Activated gamma-delta T cell treated with anti-CD3 and anti-CD28 coated beads, Interleukin-2, amount 50 U/mL, for 16 hours (primary cell): ENCODE measurements at regions not wholly inside any gene's neighbourhood (a gene's known extent, or its start where the extent isn't known, plus 50 kb on each side); places are given as distances from the start of the nearest gene placed in this dataset.
"Not testable (repeated sequence)": the region's sequence is repeated elsewhere in the genome, so short reads cannot be mapped to it uniquely, and the experiment has no call there.

Experiments used
- DNase-seq: peaks from one replicate; pipeline ENCODE4 v3.0.0-alpha.2; 2020; ENCODE audit warnings: low read depth

- DNase-seq, result no peak
These were observed 450.9 kb upstream of the MKI67 start for GRCh38 chr10:128576943-128577670.

- DNase-seq, result no peak
These were observed 451.9 kb upstream of the MKI67 start for GRCh38 chr10:128577958-128578750.

- DNase-seq, result no peak
These were observed 452.5 kb upstream of the MKI67 start for GRCh38 chr10:128578766-128579165.

GRCh38 chr10:128579280-128579865, 453.1 kb upstream of the MKI67 start:
- no peak for DNase-seq

GRCh38 chr10:128579901-128580300, 453.7 kb upstream of the MKI67 start:
- DNase-seq, result no peak

- not testable (repeated sequence) for DNase-seq
These were observed 456.9 kb upstream of the MKI67 start for GRCh38 chr10:128583125-128583524.

- DNase-seq, result not testable (repeated sequence)
These were observed 460.4 kb upstream of the MKI67 start for GRCh38 chr10:128586599-128586998.

- no peak for DNase-seq
These were observed 461.5 kb upstream of the MKI67 start for GRCh38 chr10:128587689-128588088.

- no peak for DNase-seq
These were observed 462.2 kb upstream of the MKI67 start for GRCh38 chr10:128588402-128588801.

GRCh38 chr10:128594688-128595087, 468.5 kb upstream of the MKI67 start:
- no peak for DNase-seq

- DNase-seq, result no peak
These were observed 470.7 kb upstream of the MKI67 start for GRCh38 chr10:128596906-128597305.

GRCh38 chr10:128599030-128599429, 472.8 kb upstream of the MKI67 start:
- DNase-seq, result no peak

GRCh38 chr10:128599538-128599937, 473.3 kb upstream of the MKI67 start:
- no peak for DNase-seq

GRCh38 chr10:128602183-128602582, 476.0 kb upstream of the MKI67 start:
- DNase-seq, result no peak

GRCh38 chr10:128604025-128604424, 477.8 kb upstream of the MKI67 start:
- DNase-seq, result no peak

DNA sequence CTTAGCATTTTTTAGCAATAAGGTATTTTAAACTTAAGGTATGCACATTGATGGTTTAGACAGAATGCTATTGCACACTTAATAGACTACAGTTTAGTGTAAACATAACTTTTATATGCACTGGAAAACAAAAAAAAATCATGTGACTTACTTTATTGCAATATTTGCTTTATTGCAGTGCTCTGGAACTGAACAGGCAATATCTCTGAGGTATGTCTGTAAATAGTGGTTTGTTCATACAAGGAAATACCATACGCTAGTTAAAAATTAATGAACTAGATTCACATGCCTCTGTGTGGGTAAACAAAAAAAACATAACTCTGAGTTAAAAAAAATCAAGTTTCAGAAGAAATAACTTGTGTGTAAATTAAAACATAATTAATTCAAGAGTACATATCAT, 479.0 kb upstream of the MKI67 start:
- DNase-seq, result no peak

DNA sequence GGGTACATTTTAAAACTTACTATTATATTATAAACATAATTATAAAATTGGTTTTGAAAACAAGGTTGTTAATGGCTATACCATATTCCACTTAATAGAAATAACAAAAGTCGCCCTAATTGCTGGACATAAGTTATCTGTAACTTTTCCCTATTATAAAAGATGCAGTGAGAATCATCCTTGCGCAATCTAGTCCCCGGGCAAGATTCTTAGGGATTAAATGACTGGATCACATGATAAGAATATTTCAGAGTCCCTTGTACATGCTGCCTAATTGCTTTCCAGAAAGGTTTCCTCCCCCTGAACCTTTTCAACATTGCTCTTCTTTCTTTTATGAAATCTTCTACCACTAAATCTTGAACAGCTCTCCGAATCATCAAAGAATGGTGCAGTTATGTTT, 479.8 kb upstream of the MKI67 start:
- DNase-seq, result no peak

GRCh38 chr10:128608791-128609190, 482.6 kb upstream of the MKI67 start:
- DNase-seq, result no peak

- DNase-seq, result no peak
These were observed 483.2 kb upstream of the MKI67 start for GRCh38 chr10:128609460-128609859.

DNA sequence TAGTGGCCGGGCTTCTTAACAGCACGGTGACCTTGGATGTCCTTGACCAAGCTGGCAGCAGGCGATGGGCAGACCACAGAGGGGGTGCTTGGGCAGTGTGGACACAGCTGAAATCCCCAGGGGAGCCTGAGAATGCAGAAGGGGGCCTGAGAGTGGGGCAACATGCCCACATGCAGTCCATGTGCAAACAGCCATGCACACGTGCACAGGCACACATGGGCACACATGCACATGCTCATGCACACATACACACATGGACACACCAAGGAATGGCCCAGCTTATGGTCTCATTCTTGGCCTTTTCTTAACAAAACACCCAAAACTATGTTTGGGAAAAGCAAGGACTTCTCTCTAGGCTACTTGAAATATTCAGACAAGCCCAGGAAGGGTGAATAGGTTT, 483.9 kb upstream of the MKI67 start:
- DNase-seq, result no peak

- no peak for DNase-seq
These were observed 486.0 kb upstream of the MKI67 start for GRCh38 chr10:128612195-128612594.

DNA sequence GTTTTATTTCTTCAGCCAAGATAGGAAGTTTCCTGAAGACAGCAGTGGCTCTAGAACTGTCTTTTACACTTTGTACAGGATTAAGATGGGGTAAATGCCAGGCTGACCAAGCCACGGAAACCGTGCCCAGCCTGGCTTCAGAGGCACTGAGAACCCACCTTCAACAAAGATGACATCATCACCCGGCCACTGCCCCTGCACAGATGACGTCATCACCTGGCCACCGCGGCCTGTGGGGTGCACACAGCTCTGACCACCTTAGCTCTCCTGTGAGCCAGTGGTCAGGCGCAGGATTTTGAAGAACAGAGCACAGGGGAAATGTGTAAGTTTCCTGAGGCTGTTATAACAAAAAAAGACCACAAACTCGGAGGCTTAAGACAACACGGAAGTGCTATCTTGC, 486.4 kb upstream of the MKI67 start:
- no peak for DNase-seq

DNA sequence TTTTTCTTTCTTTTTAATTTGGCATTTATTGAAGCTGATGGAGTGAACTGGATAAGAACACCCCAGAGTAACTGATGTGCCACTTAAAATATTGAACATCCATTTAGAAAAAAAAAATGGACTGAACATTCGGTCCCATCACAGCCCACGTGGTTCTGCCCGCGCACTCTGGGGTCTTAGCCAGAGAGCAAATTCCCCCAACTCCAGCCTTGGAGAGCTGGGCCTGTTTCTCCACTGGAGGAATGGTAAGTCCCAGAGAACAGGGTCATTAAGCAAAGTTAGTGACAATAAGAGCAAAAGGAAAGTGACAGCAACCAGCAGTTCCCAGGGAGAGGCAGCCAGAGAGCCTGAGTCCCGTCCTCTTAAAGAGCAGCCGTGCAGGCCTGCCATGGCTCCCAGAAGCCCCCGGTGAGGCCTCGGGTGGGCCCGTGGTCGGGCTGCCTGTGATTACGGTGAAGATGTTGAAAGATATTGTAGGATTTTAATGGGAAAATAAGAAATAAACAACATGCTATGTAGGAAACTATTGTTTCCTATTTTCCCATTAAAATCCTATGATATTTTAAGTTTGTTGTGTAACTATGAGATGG, 487.9 kb upstream of the MKI67 start:
- no peak for DNase-seq
